ENCODE measurements at regions not wholly inside any gene's neighbourhood (a gene's known extent, or its start where the extent isn't known, plus 50 kb on each side); places are given as distances from the start of the nearest gene placed in this dataset.

GRCh38 chr1:103900005-103900404 is 150.3 kb downstream of the AMY1C start:
- H3K36me3 ChIP-seq (replicated peaks in 1 of 2; ENCODE audit: control insufficient read depth in 1 of 2, insufficient read depth in 2 of 2, low read length in 2 of 2) = no peaks in the 10 kb centered on the region
- WGBS (ENCODE audit: low lambda C conversion rate) = 28% methylated on average over 3 of the region's 3 CpGs
- H4K20me1 ChIP-seq (ENCODE audit: insufficient read depth, low read length) = no peaks in the 10 kb centered on the region
- DNase-seq (ENCODE audit: low spot score) = no peak
- no TSS peak for BruUV-seq (replicated peaks)
- in situ Hi-C loops (cut with HindIII; ENCODE audit: extremely low pct_ligation_motif_present, low pct_unique_long_range_greater_than_20kb) = no loop called here
- no peak for TF ChIP-seq KAT2B (IDR thresholded peaks at IDR 0.05; ENCODE audit: borderline replicate concordance, low read depth, low read length)
- no peak for TF ChIP-seq ZNF17 (CRISPR knock-in tag; IDR thresholded peaks at IDR 0.05)
- no peak for TF ChIP-seq NRL (CRISPR knock-in tag; IDR thresholded peaks at IDR 0.05; ENCODE audit: borderline replicate concordance)
- no peak for TF ChIP-seq ZNF513 (CRISPR knock-in tag; conservative IDR thresholded peaks at IDR 0.05)
- TF ChIP-seq STAT5B (CRISPR knock-in tag; IDR thresholded peaks at IDR 0.05) = no peak
- TF ChIP-seq ZNF574 (CRISPR knock-in tag; IDR thresholded peaks at IDR 0.05) = no peak
- no peak for TF ChIP-seq NFE2 (CRISPR knock-in tag; IDR thresholded peaks at IDR 0.05)
- no peak for TF ChIP-seq CEBPB (IDR thresholded peaks at IDR 0.05; ENCODE audit: borderline replicate concordance, low read depth, low read length)
- no peak for TF ChIP-seq CAMTA2 (CRISPR knock-in tag; IDR thresholded peaks at IDR 0.05; ENCODE audit: borderline replicate concordance)
- no peak for TF ChIP-seq ELF4 (CRISPR knock-in tag; IDR thresholded peaks at IDR 0.05; ENCODE audit: borderline replicate concordance)
- no peak for TF ChIP-seq NFE2L1 (CRISPR knock-in tag; IDR thresholded peaks at IDR 0.05; ENCODE audit: borderline replicate concordance)
- TF ChIP-seq JDP2 (CRISPR knock-in tag; IDR thresholded peaks at IDR 0.05; ENCODE audit: borderline replicate concordance) = no peak
- intact Hi-C loops (cut with micrococcal nuclease; ENCODE audit: unreplicated experiment) = no loop called here
- POLR2A ChIA-PET = no interaction called here
- no peaks in the 10 kb centered on the region; the same call in 1 of the 2 replicates for H3K9me3 ChIP-seq (ENCODE audit: low read length)
- no peaks in the 10 kb centered on the region for H3K27me3 ChIP-seq (ENCODE audit: control insufficient read depth in 1 of 2, insufficient read depth in 2 of 2, low read length in 2 of 2)
- H3K27ac ChIP-seq (ENCODE audit: extremely low read length, insufficient read depth, low read length) = no peak overlapping the region
- H3K79me2 ChIP-seq (ENCODE audit: insufficient read depth, low read length) = no peaks in the 10 kb centered on the region
- no peaks in the 10 kb centered on the region for H3K4me1 ChIP-seq (ENCODE audit: insufficient read depth, low read length)
- H3K4me2 ChIP-seq (ENCODE audit: low read depth, low read length) = no peak overlapping the region
- H3K9ac ChIP-seq (ENCODE audit: insufficient read depth, low read depth, low read length) = no peak overlapping the region
- no peak for ATAC-seq
- no peak overlapping the region for H3K4me3 ChIP-seq (replicated peaks in 1 of 3; ENCODE audit: insufficient read depth in 1 of 3, low read depth in 2 of 3, low read length in 3 of 3)
- CTCF ChIA-PET (ENCODE audit: low intra/inter-chr PET ratio, low total read pairs) = no interaction called here
- FAIRE-seq = no peak
- H2AFZ ChIP-seq (ENCODE audit: low read length) = no peak overlapping the region
